ENCODE measurements at regions not wholly inside any gene's neighbourhood (a gene's known extent, or its start where the extent isn't known, plus 50 kb on each side); places are given as distances from the start of the nearest gene placed in this dataset.

GRCh38 chr2:195545811-195546210, 111.2 kb upstream of the SLC39A10 start:
- Histone ChIP-seq H3K4me1 (peaks cover 8% of the 10 kb centered on the region; the same call in 1 of the 2 replicates), H3K9me3 (no peaks in the 10 kb centered on the region), H3K27me3 (replicated peaks; ENCODE audit: control insufficient read depth, insufficient read depth, low read length) (no peaks in the 10 kb centered on the region), H3K4me3 (ENCODE audit: low read depth, low read length) (no peak overlapping the region), H3K36me3 (ENCODE audit: control insufficient read depth, insufficient read depth, low read length) (no peaks in the 10 kb centered on the region)
- TF ChIP-seq CTCF (IDR thresholded peaks at IDR 0.05; ENCODE audit: insufficient read depth in 1 of 2, low read depth in 1 of 2, low read length in 1 of 2, severe bottlenecking in 1 of 2, unreplicated experiment in 1 of 2) = no peak
- intact Hi-C loops (cut with micrococcal nuclease; ENCODE audit: unreplicated experiment) = no loop called here
- Mint-ChIP-seq H3K4me1 (ENCODE audit: low read depth, unreplicated experiment) (peaks cover 8% of the 10 kb centered on the region), H3K36me3 (ENCODE audit: insufficient read depth, unreplicated experiment) (peaks cover 4% of the 10 kb centered on the region), H3K27ac (ENCODE audit: unreplicated experiment) (no peak overlapping the region), H3K4me3 (ENCODE audit: unreplicated experiment) (no peak overlapping the region), H3K9me3 (ENCODE audit: unreplicated experiment) (no peaks in the 10 kb centered on the region), H3K27me3 (ENCODE audit: insufficient read depth, unreplicated experiment) (no peaks in the 10 kb centered on the region)
- no peak for DNase-seq
- BruUV-seq (replicated peaks) = no TSS peak
- POLR2A ChIA-PET = no interaction called here
- CTCF ChIA-PET = no interaction called here

- no peak for DNase-seq
- POLR2A ChIA-PET = no interaction called here
- intact Hi-C loops (cut with micrococcal nuclease; ENCODE audit: unreplicated experiment) = no loop called here
Observed at GRCh38 chr2:195543902-195544894, 112.8 kb upstream of the SLC39A10 start.

GRCh38 chr2:195543063-195543462, 114.0 kb upstream of the SLC39A10 start:
- intact Hi-C loops (cut with micrococcal nuclease; ENCODE audit: unreplicated experiment) = no loop called here
- no peaks in the 10 kb centered on the region for H3K9me3 ChIP-seq
- BruUV-seq (replicated peaks) = no TSS peak
- TF ChIP-seq CTCF (IDR thresholded peaks at IDR 0.05; ENCODE audit: insufficient read depth in 1 of 2, low read depth in 1 of 2, low read length in 1 of 2, severe bottlenecking in 1 of 2, unreplicated experiment in 1 of 2) = no peak
- no peak overlapping the region for H3K4me3 ChIP-seq (ENCODE audit: low read depth, low read length)
- no peak overlapping the region for H3K27ac Mint-ChIP-seq (ENCODE audit: unreplicated experiment)
- H3K9me3 Mint-ChIP-seq (ENCODE audit: unreplicated experiment) = no peaks in the 10 kb centered on the region
- peaks cover 8% of the 10 kb centered on the region for H3K4me1 ChIP-seq
- H3K4me3 Mint-ChIP-seq (ENCODE audit: unreplicated experiment) = no peak overlapping the region
- peaks cover 4% of the 10 kb centered on the region for H3K36me3 Mint-ChIP-seq (ENCODE audit: insufficient read depth, unreplicated experiment)
- CTCF ChIA-PET = no interaction called here
- no peaks in the 10 kb centered on the region for H3K27me3 Mint-ChIP-seq (ENCODE audit: insufficient read depth, unreplicated experiment)
- no peaks in the 10 kb centered on the region for H3K36me3 ChIP-seq (ENCODE audit: control insufficient read depth, insufficient read depth, low read length)
- DNase-seq = no peak
- H3K27me3 ChIP-seq (replicated peaks; ENCODE audit: control insufficient read depth, insufficient read depth, low read length) = no peaks in the 10 kb centered on the region
- POLR2A ChIA-PET = no interaction called here
- peaks cover 8% of the 10 kb centered on the region for H3K4me1 Mint-ChIP-seq (ENCODE audit: low read depth, unreplicated experiment)

More at GRCh38 chr2:195543902-195544894, 112.8 kb upstream of the SLC39A10 start:
- Histone ChIP-seq H3K4me1 (peaks cover 8% of the 10 kb centered on the region; the same call in 1 of the 2 replicates), H3K9me3 (no peaks in the 10 kb centered on the region), H3K36me3 (ENCODE audit: control insufficient read depth, insufficient read depth, low read length) (no peaks in the 10 kb centered on the region), H3K4me3 (ENCODE audit: low read depth, low read length) (no peak overlapping the region), H3K27me3 (replicated peaks; ENCODE audit: control insufficient read depth, insufficient read depth, low read length) (no peaks in the 10 kb centered on the region)
- CTCF ChIA-PET = no interaction called here
- Mint-ChIP-seq H3K36me3 (ENCODE audit: insufficient read depth, unreplicated experiment) (peaks cover 4% of the 10 kb centered on the region), H3K9me3 (ENCODE audit: unreplicated experiment) (no peaks in the 10 kb centered on the region), H3K27me3 (ENCODE audit: insufficient read depth, unreplicated experiment) (no peaks in the 10 kb centered on the region), H3K4me1 (ENCODE audit: low read depth, unreplicated experiment) (peaks cover 8% of the 10 kb centered on the region), H3K4me3 (ENCODE audit: unreplicated experiment) (peak overlapping the region; percentile 44), H3K27ac (ENCODE audit: unreplicated experiment) (peak overlapping the region; percentile 47)
- no TSS peak for BruUV-seq (replicated peaks)
- TF ChIP-seq CTCF (IDR thresholded peaks at IDR 0.05; ENCODE audit: insufficient read depth in 1 of 2, low read depth in 1 of 2, low read length in 1 of 2, severe bottlenecking in 1 of 2, unreplicated experiment in 1 of 2) = no peak
